Activated T-cell treated with anti-CD3 and anti-CD28 coated beads for 4 hours (primary cell): ENCODE measurements at regions not wholly inside any gene's neighbourhood (a gene's known extent, or its start where the extent isn't known, plus 50 kb on each side); places are given as distances from the start of the nearest gene placed in this dataset.

Source experiments
- DNase-seq: peaks from one replicate; pipeline ENCODE4 v3.0.0-alpha.2; 2020

DNA sequence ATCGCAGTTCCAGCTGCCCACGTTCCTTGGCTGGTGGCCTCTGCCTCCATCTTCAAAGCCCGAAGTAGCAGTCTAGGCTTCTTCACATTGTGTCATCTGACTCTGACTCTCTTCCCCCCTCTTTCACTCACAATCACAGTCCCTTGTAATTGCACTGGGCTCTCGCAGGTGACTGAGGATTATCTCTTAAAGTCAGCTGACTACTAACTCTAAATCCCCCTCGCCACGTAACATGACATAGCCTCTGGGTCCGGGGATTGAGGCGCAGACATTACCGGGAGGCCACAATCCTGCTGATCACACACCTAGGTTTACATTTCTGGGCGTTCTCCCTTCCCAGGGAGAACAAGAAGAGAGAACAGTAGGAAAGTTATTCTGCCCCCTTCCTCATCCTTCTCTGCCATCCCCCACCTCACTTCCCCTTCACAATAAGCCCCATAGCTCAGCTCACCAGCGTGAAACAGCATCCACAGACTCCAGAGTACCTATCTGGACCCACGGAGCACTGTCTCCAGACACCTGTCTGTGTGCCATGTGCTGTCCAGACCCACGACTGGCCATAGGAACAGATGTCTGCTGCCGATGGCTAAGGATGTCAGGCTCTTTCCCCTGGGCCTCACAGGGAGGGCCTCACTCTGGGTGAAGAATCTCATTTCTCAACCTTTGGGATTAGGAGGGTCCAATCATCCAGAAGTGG is 64.3 kb upstream of the FZD7 start:
- DNase-seq = no peak

DNA sequence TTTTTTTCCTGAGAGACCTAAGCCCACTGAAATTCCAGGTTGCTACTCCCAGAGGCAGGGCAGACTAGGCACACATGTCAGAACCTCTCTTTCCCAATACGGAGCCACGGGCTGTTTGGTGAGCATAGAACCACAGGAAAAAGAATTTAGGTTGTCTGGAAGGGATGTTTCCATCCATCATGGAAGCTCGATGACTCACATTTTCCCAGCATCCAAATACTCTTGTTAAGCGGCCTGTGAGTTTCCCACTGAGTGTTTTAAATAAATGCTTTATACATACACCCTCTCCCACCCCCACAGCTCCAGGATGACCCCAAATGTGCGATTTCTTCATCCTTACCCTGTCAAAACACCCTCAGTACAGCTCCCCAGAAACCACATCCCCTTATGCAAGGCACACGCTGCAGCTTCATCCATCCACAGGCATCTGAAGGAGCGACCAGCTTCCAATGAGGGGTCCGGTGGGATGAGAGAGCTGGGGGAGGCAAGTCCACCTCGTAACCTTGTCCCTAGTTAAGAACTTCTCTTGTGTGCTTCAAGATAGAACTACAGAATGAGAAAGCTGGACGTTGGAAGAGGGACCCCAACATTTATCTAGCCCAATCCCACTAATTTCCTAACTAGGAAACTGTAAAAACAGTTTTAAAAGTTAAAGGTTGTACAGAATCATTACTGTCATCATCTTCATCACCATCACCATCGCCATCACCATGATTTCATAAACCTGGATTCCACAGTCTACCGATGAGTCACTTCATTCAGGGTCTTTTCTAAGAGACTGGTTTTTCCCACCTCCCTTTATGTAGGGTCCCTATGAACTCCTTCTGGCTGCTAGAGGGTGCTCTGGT is 63.5 kb upstream of the FZD7 start:
- DNase-seq = no peak

DNA sequence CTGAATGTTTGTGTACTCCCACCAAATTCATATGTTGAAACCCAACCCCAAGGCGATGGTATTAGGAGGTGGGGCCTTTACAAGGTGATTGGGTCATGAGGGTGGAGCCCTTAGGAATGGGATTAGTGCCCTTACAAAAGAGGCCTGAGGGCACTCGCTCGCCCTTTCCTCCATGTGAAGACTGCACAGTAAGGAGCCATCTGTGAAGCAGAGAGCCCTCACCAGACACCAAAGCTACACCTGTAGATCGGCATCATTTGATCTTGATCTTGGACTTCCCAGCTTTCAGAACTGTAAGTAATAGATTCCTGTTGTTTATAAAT is 62.9 kb upstream of the FZD7 start:
- DNase-seq = no peak

DNA sequence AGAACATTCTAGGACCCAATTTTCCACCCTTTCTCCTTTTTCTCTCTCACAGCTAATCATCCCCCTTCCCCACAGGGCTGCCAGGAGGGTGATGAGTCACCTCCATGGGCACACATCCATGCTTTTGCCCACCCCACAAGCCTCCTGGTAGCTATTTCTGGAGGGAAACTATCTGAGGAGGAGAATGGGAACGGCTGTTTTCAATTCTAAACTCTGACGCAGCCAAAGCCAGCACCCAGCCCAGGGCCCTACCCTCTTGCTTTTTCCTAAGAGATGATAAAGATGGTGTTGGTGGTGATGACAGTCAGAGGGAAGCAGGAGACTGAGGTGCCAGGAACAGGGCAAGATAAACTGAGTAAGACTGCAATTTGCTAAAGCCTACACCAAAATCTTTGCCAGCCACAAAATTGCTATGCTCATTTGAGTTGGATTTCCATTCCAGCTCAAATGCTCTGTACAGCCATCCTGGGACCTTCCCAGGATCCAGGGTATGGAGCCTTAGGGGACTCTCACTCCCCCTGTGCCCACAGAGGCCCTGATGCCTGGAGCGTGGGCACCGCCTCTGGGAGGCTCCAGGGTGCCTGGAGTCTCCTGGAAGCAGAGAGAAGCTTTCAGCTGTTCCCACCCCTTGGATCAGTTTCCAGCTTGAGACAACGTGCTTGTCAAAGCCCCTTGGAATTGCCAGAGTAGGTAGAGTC is 62.0 kb upstream of the FZD7 start:
- no peak for DNase-seq

DNA sequence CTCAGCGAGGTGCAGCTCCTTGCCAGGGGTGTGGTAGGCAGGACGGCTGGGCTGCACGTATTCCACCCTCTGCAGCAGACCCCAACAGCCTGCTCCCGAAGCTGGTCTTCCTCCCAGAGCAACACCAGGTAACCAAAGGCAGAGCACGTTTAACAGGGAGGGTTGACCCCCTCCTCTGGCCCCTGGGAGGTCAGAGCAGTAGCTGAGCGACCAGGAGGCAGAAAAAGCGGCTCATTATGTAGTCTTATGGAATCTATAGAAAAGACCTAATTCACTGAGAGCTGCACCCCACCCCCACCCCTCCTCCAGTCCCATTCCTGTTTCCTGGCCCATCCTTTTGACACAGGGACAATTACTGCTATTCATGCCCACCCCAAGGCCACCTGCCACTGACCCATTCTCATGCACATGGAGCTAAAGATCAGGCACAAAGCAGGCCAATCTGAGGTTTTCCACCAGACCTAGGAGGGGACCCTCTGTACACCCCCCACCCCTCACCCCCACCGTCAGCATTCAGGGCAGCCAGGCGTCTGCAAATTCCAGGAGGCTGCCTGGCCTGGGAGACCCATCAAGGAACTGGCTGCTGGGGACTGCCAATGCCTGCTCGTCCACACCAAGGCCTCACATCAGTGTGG is 60.9 kb upstream of the FZD7 start:
- no peak for DNase-seq

DNA sequence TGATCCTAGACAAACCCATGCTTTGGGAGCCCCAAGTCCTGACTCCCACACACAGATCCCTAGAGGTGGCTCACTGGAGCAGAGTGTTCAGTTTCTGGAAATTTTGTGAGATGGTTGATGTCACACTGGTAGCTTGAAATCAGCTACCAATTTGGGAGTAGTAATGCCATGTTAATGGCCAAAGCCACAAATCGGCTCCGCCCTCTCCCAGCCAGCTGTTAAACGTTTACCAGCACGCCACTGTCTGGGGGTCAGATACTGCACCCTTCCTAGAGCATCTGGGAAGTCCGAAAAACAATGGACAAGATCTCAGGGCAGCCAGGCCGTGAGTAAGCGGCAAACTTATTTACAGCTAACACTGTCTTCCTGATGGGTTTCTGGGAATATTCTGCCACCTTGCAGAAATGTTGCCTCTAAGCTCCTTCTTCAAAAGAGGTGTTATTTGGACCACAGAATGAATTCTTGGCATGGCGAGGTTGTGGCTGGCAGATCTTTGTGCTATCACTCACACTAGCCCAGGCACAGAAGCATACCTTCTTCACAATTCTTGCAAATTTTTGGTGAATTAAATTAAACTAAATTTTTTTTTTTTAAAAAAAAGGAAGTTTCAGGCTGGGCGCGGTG is 60.2 kb upstream of the FZD7 start:
- DNase-seq = no peak

DNA sequence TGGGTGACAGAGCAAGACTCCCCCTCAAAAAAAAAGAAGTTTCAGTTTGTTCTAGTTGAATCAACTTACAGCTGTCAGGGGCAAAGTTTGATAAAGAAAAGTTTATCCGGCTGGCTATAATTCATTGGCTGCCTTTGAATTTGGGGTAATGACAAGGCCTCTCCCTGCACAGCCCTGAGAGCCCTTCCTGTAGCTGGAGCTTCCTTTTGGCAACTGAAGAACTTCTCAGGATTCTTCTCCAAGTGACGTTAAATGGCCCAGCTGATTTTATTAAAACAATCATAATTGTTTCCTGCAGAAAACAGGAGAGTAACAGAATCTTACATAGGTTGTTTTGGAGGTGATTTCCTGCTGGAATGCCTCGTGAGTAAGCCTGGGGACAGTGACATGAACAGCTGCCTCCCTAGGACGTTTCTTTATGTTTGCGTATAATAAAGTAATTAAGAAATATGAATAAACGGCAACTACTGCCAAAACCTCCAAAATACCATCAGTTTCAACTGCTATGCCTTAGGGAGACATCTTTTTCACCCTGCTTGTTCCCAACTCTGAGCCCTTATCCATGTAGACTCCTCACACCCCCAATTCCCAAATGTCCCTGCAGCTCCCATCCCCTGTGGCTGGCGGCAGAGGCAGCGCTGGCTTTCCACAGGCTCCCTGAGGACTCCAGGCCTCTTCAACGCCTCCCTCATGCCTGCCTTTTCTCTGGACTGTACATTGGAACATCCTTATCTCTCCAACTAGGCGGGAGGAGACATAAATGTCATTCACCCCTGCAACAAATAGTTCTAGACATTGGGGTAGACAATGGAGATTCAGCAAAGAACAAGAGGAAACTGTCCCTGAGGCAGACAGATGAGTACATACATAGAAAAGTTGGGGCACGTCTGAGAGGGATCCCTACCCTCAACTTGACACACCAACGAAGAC is 59.2 kb upstream of the FZD7 start:
- no peak for DNase-seq

DNA sequence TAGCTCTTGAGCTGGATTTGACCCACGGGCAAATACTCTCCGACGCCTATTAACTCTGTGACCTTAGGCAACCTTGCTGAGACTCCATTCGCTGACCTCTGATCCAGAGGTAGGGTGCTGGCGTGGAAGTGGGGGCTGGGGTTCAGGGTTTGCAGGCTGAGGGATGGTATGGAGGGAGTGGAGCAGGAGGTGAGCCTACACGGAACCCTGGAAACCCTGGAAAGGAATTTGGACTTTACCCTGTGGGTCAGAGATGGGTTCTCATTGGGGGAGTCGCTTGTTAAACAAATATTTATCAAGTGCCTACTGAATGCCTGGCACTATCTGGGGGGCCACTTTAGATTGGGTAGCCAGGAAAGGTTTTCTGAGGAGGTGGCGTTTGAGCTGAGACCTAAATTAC is 58.2 kb upstream of the FZD7 start:
- no peak for DNase-seq

DNA sequence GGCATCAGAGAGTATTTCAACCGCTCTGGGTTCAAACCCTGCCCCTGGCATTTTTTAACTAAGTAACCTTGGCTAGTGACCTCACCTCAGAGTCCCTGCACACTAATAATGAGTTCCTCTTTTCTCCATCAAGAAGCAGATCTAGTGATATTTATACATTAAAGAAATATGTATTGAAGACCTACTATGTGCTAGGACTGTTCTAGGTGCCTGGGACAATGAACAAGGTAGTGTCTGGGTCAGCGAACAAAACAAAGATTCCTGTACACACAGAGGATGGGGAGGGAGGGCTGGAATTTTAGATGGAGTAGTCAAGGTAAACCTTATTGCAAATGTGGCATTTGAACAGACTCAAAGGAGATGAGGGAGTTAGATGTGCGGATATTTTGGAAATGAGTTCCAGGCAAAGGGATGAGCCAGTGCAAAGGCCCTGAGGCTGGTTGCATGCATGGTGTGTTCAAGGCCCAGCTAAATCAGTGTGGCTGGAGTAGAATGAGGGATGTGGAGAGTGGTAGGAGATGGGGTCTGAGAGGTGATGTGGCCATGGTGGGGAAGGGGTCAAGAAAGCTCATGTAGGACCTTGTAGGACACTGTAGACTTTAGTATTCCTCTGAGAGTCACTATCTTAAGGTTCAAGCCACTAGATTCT is 57.6 kb upstream of the FZD7 start:
- no peak for DNase-seq

DNA sequence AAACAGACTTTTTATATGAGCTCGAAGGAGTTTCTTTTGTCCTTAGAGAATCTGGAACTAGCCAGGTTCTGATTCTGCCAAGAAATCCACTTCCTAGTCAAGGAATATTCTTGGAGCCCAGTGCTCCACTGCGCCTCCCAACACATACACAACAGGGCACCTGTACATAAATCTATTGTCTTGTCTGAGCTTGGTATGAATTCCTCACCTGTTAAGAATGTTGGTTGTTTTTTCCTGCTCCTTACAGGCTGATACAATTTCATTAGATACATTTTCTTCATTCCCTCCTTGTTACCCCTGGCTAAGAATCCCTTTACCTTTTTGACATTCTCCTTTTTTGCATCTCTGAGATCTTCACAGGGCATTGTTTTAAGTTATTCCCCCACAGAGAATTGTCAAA is 56.0 kb upstream of the FZD7 start:
- DNase-seq = no peak

DNA sequence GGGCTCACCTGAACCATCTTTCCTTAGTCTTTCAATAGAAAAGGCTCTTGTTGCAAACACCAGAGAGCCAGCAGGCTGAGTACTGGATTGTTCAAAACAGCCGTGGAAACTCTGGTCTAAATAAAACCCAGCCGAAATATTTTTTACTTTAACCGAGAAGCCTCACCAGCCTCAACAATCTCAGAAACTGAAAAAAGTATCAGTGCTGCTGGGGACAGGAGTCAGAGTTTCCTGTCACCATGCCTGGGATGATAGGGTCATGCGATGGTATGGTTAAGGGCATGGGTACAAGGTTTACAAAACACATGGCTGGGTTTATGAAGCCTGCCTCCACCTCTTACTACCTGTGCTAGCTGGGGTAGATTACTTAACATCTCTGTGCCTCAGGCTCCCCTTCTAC is 55.3 kb upstream of the FZD7 start:
- no peak for DNase-seq

DNA sequence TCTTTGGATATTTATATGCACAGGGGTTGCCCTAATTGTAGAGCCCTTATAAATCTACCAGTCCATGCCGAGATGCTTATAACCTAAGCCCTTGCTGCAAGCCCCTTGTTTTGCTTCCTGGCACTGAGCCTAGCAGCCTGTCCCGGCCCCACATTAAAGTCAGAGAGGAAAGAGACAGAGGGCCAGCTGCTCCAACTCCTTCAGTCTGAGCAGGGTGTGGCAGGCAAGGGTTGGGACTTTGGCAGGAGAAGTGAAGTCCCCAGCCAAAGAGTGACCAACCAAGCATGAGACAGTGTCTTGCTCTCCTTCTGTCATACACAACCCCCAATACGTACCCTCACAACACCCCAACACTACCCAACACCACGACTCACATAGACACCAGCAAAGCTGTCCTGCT is 54.7 kb upstream of the FZD7 start:
- DNase-seq = no peak

DNA sequence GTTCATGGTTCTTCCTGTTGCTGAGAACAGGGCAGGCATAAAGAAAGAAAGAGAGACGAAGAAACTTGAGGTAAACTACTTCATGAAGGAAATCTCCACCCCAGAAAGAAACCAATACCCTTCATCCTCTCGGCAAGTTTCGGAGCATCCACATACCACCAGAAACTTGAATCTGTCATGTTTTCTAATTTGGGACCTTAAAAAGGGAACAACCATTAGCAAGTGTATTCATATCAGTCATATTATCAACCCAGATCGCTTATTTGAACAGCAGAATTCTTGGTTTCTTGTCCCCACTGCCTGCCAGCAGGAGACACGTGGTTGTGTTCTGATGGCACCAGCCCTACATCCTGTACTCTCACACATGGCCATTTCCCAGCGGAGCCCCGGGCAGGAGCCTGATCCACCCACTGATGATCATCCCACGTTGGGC is 53.2 kb upstream of the FZD7 start:
- DNase-seq = no peak

DNA sequence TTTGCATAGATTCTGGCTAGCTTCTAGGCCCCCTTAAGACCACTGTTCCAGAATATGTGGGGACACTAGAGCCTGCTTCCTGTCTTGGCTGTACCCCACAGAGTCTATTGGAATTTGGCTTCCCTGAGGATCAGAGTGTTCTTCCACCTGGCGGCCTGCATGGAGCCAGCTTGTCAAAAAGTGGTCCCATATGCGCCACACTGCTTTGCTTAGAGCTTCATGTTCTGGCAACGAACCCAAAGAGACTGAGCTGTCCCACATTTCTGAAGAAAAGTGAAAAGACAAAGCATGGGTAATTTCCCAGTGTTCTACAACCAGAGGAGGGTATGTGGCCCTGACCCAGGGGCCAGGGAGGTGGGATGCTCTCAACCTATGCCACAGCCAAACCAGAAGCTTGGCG is 52.7 kb upstream of the FZD7 start:
- no peak for DNase-seq

DNA sequence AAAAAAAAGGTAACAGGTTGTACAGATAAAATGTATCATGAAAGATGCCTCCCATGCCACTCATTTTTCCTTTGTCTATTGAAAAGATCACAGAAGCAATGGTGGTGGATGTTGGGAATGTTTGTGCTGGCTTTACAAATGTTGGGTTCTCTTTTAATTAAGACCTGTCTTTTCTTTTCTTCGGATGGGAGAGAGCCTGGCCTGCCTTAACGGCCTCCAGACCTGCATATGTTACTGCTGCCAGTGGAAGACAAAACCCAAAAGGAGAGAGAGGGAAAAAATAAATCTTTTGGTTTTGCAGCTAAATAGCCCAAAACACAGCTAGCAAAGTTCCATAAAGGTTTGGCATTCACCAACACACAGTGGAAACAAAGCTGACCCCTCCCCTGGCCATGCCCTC is 50.5 kb upstream of the FZD7 start:
- no peak for DNase-seq

DNA sequence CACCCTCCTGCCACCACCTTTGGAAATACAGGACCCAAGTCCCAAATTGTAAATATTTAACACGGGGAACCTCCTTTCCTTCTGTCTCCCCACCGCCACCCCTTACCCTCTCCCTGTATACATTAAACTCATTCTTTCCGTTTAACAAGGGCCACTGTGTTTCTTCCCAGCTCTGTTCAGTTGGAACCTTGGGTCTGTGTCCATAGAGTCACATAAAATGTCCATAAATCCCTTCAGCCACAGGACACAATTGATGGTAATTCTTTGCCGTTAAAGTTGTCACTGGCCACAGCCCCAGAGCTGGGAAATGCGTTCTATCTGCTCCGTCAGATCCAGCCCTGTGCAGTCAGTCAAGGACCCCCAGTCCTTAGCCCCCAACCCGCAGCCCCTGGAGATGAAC is 49.9 kb upstream of the FZD7 start:
- no peak for DNase-seq
